Heart left ventricle (tissue), 16 donors: ENCODE measurements at regions not wholly inside any gene's neighbourhood (a gene's known extent, or its start where the extent isn't known, plus 50 kb on each side); places are given as distances from the start of the nearest gene placed in this dataset.

ENCODE experiments used
- ATAC-seq, 4 donors: fragments of 200-7000 bp; cut with Tn5 transposase; one replicate each; pipeline ENCODE4 v1.9.1; 2020 to 2022; ENCODE audit warnings: moderate library complexity in 4 of 4, mild to moderate bottlenecking in 3 of 4, moderate number of reproducible peaks in 1 of 4
- DNase-seq, 5 donors: peaks; one replicate each; pipeline ENCODE4 v3.0.0-alpha.2; 2020
- H3K27ac ChIP-seq, 12 donors: fragments of 200-600 bp; sonication (generic) in 4 of 12; one replicate each; pipeline versions ENCODE4 v1.5.0 to v1.8.0; 2016 to 2022; ENCODE audit warnings: mild to moderate bottlenecking in 2 of 12
- H3K27me3 ChIP-seq, 9 donors: fragments of 200-600 bp; sonication (generic) in 2 of 9; one replicate each; pipeline versions ENCODE4 v1.5.1 to v1.8.0; 2016 to 2022; ENCODE audit warnings: mild to moderate bottlenecking in 3 of 9
- H3K36me3 ChIP-seq, 9 donors: fragments of 200-600 bp; sonication (generic) in 2 of 9; one replicate each; pipeline versions ENCODE4 v1.5.0 to v1.8.0; 2018 to 2022; ENCODE audit warnings: mild to moderate bottlenecking in 2 of 9
- H3K4me1 ChIP-seq, 12 donors: fragments of 200-600 bp; sonication (generic) in 4 of 12; one replicate each; pipeline versions ENCODE4 v1.5.0 to v1.8.0; 2016 to 2022; ENCODE audit warnings: mild to moderate bottlenecking in 3 of 12
- H3K4me3 ChIP-seq, 12 donors: fragments of 200-600 bp; sonication (generic) in 4 of 12; one replicate each; pipeline versions ENCODE4 v1.5.0 to v1.8.0; 2017 to 2022; ENCODE audit warnings: mild to moderate bottlenecking in 9 of 12, moderate library complexity in 4 of 12
- H3K9me3 ChIP-seq, 12 donors: fragments of 200-600 bp; sonication (generic) in 4 of 12; one replicate each; pipeline versions ENCODE4 v1.5.0 to v1.8.0; 2016 to 2022; ENCODE audit warnings: mild to moderate bottlenecking in 1 of 12
- CTCF ChIP-seq, 12 donors: fragments of 200-600 bp; sonication (generic) in 4 of 12; IDR thresholded peaks; one replicate each; pipeline versions ENCODE4 v1.5.0 to v1.8.0; 2018 to 2022; ENCODE audit warnings: antibody characterized with exemption in 12 of 12, mild to moderate bottlenecking in 5 of 12
- POLR2A ChIP-seq, 2 donors: fragments of 450-650 bp; IDR thresholded peaks; one replicate each; pipeline ENCODE4 v1.6.1; 2017; ENCODE audit warnings: antibody characterized with exemption in 2 of 2, mild to moderate bottlenecking in 2 of 2, moderate library complexity in 2 of 2
- WGBS, 4 donors: extraction: QIAGEN DNeasy Blood & Tissue Kit in 2 of 4; methylation state at CpG; one replicate each; pipeline versions ENCODE4 v1.1.5 to v1.1.7; 2013 to 2018; 5-methylcytosine and 5-hydroxymethylcytosine counted together
- intact Hi-C, 10 donors: fragments of 100-400 bp; cut with DNase I; formaldehyde crosslinking; loops; one replicate each; pipeline versions ENCODE4 v1.11.1 to v1.14.2; 2022
- donor health status: ischemic (EF 13 %, LVEDD 7.1; RV severe dilation, severe dysfunction).
- donor health status: healthy with polysubstance abuse.
- donor health status: DM: no; HTN: yes; CAD: no.
- donor health status: DM: no; HTN: no; CAD: no.
- donor health status: ischemic (EF 25% LVEDD 6.9; RV normal size, moderate dysfunction).
- donor health status: ischemic (EF 25% LVEDD 5.7; RV mildly dilated, moderate dysfunction).
- donor health status: healthy.
- donor health status: DM: yes; HTN: yes; CAD: no.
- donor health status: ischemic (EF 35%, LVEDD 5.7; RV mildly dilated, moderate dysfunction).
- donor health status: nonischemic (EF 11% LVEDD 7.7; RV severe dilation, severe dysfunction).
- donor health status: DM: yes; HTN: yes; CAD: no.
- donor health status: PGD.
- donor health status: ischemic (EF 29% LVEDD 5.4; RV normal size, mild dysfunction).
- donor health status: nonischemic (EF 23%, LVEDD 6.1; RV moderate dilation, normal function).

- no peaks in the 10 kb centered on the region for H3K36me3 ChIP-seq
- DNase-seq (no peak), ATAC-seq (no peak)
- H3K27ac ChIP-seq: no peak overlapping the region
- no peaks in the 10 kb centered on the region for H3K4me1 ChIP-seq
- intact Hi-C loops: no loop called here
- no peaks in the 10 kb centered on the region for H3K9me3 ChIP-seq
- TF ChIP-seq CTCF (IDR thresholded peaks at IDR 0.05) (no peak), POLR2A (IDR thresholded peaks at IDR 0.05) (no peak)
- WGBS, 4 donors: 78 to 81% (median 79%) methylated on average over 5 of the region's 5 CpGs
- H3K4me3 ChIP-seq: no peak overlapping the region
- H3K27me3 ChIP-seq: no peaks in the 10 kb centered on the region
Measured at GRCh38 chr18:67672716-67673115, 156.2 kb upstream of the DSEL start.

- ATAC-seq: no peak
- Histone ChIP-seq H3K4me3 (no peak overlapping the region), H3K27ac (no peak overlapping the region), H3K4me1 (no peaks in the 10 kb centered on the region), H3K36me3 (no peaks in the 10 kb centered on the region), H3K27me3 (no peaks in the 10 kb centered on the region), H3K9me3 (no peaks in the 10 kb centered on the region)
- intact Hi-C loops: no loop called here
- no peak for TF ChIP-seq CTCF (IDR thresholded peaks at IDR 0.05)
- TF ChIP-seq POLR2A (IDR thresholded peaks at IDR 0.05): no peak
- no peak for DNase-seq
- 70 to 79% (median 78%) methylated on average over 2 of the region's 2 CpGs for WGBS, 4 donors
Measured at GRCh38 chr18:67672155-67672554, 155.6 kb upstream of the DSEL start.

GRCh38 chr18:67670024-67670543, 153.6 kb upstream of the DSEL start:
- no peak for ATAC-seq
- H3K36me3 ChIP-seq: no peaks in the 10 kb centered on the region
- no peak for DNase-seq
- H3K27ac ChIP-seq: no peak overlapping the region
- no peaks in the 10 kb centered on the region for H3K4me1 ChIP-seq
- 82 to 86% (median 84%) methylated on average over 2 of the region's 2 CpGs for WGBS, 4 donors
- TF ChIP-seq CTCF (IDR thresholded peaks at IDR 0.05) (no peak), POLR2A (IDR thresholded peaks at IDR 0.05) (no peak)
- intact Hi-C loops: no loop called here
- H3K9me3 ChIP-seq: no peaks in the 10 kb centered on the region
- H3K27me3 ChIP-seq: no peaks in the 10 kb centered on the region
- no peak overlapping the region for H3K4me3 ChIP-seq

GRCh38 chr18:67665266-67665665, 148.7 kb upstream of the DSEL start:
- Histone ChIP-seq H3K27me3 (no peaks in the 10 kb centered on the region), H3K36me3 (no peaks in the 10 kb centered on the region), H3K27ac (no peak overlapping the region), H3K9me3 (no peaks in the 10 kb centered on the region), H3K4me1 (no peaks in the 10 kb centered on the region), H3K4me3 (no peak overlapping the region)
- ATAC-seq (no peak), DNase-seq (no peak)
- 53 to 63% (median 58%) methylated on average over 4 of the region's 4 CpGs for WGBS, 4 donors
- TF ChIP-seq CTCF (IDR thresholded peaks at IDR 0.05) (no peak), POLR2A (IDR thresholded peaks at IDR 0.05) (no peak)
- intact Hi-C loops: no loop called here
